GM18511 (cell line): ENCODE measurements at regions not wholly inside any gene's neighbourhood (a gene's known extent, or its start where the extent isn't known, plus 50 kb on each side); places are given as distances from the start of the nearest gene placed in this dataset.

ENCODE experiments used
- ATAC-seq: cut with Tn5 transposase; IDR thresholded peaks from one replicate; pipeline ENCODE4 v1.9.1; 2021; ENCODE audit warnings: mild to moderate bottlenecking, moderate library complexity; ENCODE audit not compliant: unreplicated experiment

GRCh38 chr3:117687096-117687495, 977.5 kb downstream of the TUSC7 start:
- ATAC-seq, result no peak

- no peak for ATAC-seq
These were observed 979.0 kb downstream of the TUSC7 start for GRCh38 chr3:117688583-117688982.

- no peak for ATAC-seq
These were observed 981.9 kb downstream of the TUSC7 start for GRCh38 chr3:117691526-117691925.

- ATAC-seq, result no peak
These were observed 982.9 kb downstream of the TUSC7 start for GRCh38 chr3:117692416-117692995.

GRCh38 chr3:117695321-117695720, 985.7 kb downstream of the TUSC7 start:
- ATAC-seq, result no peak

- no peak for ATAC-seq
These were observed 986.5 kb downstream of the TUSC7 start for GRCh38 chr3:117695871-117696645.

- ATAC-seq, result no peak
These were observed 987.4 kb downstream of the TUSC7 start for GRCh38 chr3:117696851-117697407.

- ATAC-seq, result no peak
These were observed 989.5 kb downstream of the TUSC7 start for GRCh38 chr3:117699058-117699457.

GRCh38 chr3:117700573-117701360, 991.2 kb downstream of the TUSC7 start:
- no peak for ATAC-seq

GRCh38 chr3:117705011-117705410, 995.4 kb downstream of the TUSC7 start:
- no peak for ATAC-seq

- no peak for ATAC-seq
These were observed 996.5 kb downstream of the TUSC7 start for GRCh38 chr3:117706037-117706436.

GRCh38 chr3:117706756-117707155, 997.2 kb downstream of the TUSC7 start:
- ATAC-seq, result no peak

GRCh38 chr3:117708601-117709000, 999.0 kb downstream of the TUSC7 start:
- ATAC-seq, result no peak

GRCh38 chr3:117709108-117709507, 999.5 kb downstream of the TUSC7 start:
- no peak for ATAC-seq

- ATAC-seq, result no peak
These were observed 1000.9 kb downstream of the TUSC7 start for GRCh38 chr3:117710501-117710900.

GRCh38 chr3:117719316-117719926, 1009.8 kb downstream of the TUSC7 start:
- ATAC-seq, result peak; percentile 50

GRCh38 chr3:117721866-117722265, 1012.3 kb downstream of the TUSC7 start:
- no peak for ATAC-seq

- peak; percentile 79 for ATAC-seq
These were observed 1013.3 kb downstream of the TUSC7 start for GRCh38 chr3:117722856-117723255.

GRCh38 chr3:117723825-117724224, 1014.2 kb downstream of the TUSC7 start:
- ATAC-seq, result no peak

GRCh38 chr3:117725314-117725713, 1015.7 kb downstream of the TUSC7 start:
- ATAC-seq, result no peak

- no peak for ATAC-seq
These were observed 1017.2 kb downstream of the TUSC7 start for GRCh38 chr3:117726776-117727175.
